ENCODE measurements at regions not wholly inside any gene's neighbourhood (a gene's known extent, or its start where the extent isn't known, plus 50 kb on each side); places are given as distances from the start of the nearest gene placed in this dataset.

DNA sequence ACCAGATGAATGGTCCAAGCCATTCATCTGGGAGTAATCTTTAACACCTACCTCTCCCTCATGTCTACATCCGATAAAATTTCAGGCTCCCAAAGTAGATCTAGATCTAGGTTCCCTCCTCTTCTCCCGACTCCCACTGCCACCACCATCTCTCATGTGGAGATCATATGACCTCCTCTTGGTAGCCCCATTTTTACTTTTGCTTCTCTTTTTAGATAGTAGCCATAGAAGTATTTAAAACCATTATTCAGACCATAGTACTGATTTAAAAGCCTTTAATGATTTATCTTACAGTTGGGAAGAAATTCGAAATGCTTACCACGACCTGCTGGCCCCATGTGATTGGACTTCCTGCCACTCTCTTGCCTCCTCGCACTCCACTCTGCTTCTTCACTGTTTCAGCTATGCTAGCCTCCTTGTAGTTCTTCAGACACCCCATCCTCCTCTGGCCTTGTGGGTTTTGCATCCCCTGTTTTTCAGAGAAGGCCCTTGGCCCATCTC, 98.5 kb downstream of the RASSF10 start:
- TF ChIP-seq, protein P1, sequence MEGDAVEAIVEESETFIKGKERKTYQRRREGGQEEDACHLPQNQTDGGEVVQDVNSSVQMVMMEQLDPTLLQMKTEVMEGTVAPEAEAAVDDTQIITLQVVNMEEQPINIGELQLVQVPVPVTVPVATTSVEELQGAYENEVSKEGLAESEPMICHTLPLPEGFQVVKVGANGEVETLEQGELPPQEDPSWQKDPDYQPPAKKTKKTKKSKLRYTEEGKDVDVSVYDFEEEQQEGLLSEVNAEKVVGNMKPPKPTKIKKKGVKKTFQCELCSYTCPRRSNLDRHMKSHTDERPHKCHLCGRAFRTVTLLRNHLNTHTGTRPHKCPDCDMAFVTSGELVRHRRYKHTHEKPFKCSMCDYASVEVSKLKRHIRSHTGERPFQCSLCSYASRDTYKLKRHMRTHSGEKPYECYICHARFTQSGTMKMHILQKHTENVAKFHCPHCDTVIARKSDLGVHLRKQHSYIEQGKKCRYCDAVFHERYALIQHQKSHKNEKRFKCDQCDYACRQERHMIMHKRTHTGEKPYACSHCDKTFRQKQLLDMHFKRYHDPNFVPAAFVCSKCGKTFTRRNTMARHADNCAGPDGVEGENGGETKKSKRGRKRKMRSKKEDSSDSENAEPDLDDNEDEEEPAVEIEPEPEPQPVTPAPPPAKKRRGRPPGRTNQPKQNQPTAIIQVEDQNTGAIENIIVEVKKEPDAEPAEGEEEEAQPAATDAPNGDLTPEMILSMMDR (IDR thresholded peaks at IDR 0.05), result no peak

DNA sequence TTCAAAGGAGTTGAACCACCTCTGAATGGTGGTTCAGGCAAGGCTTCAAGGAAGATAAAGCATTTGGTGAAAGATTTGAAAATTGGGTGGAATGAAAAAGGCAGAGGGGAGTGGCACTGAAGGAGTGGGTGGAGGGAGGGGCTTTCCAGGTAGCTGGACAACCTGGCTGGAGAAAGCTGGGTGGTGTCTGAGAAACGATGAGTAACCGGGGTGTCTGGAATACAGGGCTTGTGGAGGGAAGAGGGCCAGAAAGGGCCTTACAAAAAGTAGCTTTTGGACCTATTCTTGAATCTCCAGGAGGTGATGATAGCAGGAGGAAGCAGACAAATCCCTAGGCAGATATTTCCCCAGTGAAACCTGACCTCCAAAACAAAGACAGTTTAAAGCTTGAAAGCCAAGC, 99.3 kb downstream of the RASSF10 start:
- TF ChIP-seq, protein P1 (IDR thresholded peaks at IDR 0.05), result no peak

DNA sequence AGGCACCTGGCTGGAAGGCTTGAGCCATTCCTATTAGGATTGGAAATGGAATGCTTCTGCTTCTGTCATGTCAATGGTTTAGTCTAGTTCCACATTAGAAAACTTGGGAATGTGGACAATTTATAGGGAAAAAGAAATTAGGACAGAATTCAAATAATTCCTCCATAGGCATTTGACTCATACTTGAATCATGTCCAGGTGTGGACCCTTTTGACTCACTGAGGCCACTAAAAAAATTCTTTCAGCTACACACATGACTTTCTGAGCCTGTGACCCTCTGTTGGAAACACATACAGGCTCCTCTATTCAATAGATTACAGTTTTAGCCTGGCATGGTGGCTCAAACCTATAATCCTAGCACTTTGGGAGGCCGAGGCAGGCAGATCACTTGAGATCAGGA, 100.5 kb downstream of the RASSF10 start:
- TF ChIP-seq, protein P1 (IDR thresholded peaks at IDR 0.05), result no peak

DNA sequence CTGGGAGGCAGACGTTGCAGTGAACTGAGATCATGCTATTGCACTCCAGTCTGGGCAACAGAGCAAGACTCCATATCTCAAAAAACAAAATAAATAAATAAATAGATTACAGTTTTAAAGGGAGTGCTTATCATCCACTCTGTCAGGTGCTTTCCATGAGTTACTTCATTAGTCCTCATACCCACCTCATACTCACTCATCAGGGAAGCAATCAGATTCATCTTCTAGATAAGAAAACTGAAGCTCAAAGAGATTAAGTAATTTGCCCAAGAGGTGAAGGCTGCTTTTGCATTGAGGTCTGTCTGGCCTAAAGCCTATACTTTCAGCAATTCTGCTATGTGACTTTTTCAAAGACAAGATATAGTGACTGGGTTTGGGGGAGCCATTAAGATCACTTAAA, 101.0 kb downstream of the RASSF10 start:
- TF ChIP-seq, protein P1 (IDR thresholded peaks at IDR 0.05), result no peak

DNA sequence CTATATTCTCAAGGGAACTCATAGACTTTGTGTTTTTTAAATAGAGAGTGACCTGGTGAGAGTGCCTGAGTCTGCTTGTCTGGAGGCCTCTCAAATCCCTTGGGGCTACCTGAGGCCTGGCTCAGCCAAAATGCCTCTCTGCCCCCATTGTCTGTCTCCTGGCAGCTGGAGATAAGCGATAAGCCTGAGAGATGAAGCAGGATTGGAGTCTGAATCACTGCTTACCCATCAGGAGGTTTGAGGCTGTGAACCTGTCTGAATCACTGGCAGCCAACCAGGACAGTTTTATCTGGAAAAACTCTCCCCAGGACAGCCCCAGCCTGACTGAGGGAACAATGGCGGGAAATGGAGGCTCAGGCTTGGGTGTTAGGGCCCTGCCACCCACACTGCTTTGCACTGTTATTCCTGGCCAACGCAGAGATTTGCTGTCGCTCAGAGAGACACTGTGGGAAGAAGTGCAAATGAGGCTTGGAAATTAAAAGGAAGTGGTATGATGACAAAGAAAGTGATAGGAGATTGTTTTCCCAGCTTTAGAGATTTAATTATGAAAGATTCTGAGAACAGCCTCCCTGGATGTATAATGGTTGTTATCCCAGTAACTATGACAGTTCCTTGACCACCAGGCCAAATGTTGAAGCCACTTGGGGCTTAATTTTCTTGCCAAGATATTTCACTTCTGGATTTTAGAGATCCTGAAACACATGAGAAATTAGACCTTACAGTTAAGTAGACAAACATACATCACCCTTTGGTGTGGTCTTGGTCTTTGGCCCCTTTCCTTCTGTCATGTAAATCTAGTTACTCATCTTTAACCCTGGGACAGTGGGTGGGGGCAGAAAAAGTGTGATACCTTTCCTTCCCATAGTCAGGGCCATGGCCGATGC, 102.1 kb downstream of the RASSF10 start:
- TF ChIP-seq, protein P1 (IDR thresholded peaks at IDR 0.05), result no peak

DNA sequence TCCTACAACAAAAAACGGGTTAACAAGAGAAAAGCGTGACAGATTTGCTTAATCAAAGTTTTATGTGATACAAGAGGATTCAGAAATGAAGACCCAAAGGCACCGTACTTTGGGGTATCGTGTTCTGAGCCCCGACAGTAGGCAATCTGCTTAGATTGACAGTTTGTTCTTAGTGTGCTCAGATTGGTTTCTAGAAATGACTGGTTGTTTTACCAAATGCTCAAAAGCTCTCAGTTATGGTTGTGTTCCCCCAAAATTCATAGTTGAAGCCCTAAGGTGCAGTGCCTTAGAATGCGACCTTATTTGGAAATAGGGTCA, 102.7 kb downstream of the RASSF10 start:
- TF ChIP-seq, protein P1 (IDR thresholded peaks at IDR 0.05), result no peak

DNA sequence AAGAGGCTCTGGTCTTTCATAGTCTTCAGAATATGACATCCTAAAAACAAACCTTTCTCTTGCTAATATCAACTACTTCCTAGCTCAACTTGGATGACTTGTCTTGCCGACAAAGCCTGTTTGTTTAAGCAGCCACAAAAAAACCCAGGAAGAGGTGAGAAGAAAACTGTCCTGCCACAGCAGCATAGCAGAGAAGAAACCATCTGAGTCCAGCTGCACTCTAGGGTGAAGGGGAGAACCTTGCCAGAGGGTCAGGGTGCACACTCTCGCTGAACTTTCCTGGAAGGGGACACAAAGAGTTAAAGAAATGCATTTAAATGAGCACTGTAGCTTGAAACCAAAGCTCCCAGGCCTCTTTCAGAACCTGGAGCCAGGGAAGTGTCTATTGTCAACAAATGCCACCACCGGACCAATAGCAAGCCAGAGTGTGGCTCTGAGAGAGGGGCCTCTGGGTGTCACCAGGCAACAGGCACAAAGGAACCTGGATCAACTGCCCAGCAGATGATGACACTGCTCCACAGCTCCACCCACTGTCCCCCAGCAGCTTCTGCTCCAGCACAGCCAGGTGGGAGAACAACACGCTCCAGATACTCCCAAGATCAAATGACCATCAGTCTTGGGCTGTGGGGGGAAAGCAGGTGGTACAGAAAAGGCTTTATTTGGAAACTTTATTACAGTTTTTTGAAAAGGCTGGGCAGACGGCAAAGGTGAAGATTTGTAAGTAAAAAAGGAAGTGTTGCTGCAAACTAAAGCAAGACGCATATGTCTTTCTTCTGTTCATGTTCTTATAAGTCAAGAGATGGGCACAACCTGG, 105.7 kb downstream of the RASSF10 start:
- TF ChIP-seq, protein P1 (IDR thresholded peaks at IDR 0.05), result peak; percentile 27; the same call in 1 of the 2 replicates

Data from LNCAP (cell line).